Activated CD4-positive, alpha-beta T cell treated with anti-CD3 and anti-CD28 coated beads, Interleukin-2, amount 10 ng/mL, durations not matched to agents 7 days and 5 days (primary cell): ENCODE measurements at regions not wholly inside any gene's neighbourhood (a gene's known extent, or its start where the extent isn't known, plus 50 kb on each side); places are given as distances from the start of the nearest gene placed in this dataset.
A peak's percentile ranks its signal among the peaks of the same experiment; 100 is the strongest.

ENCODE experiments used
- CTCF ChIA-PET: fragments of 350-600 bp; sonication (Branson Sonifier 250); formaldehyde crosslinking; loops from one replicate; lab custom pipeline; 2021; ENCODE audit warnings: antibody characterized with exemption; lab: Charles Lee
- POLR2A ChIA-PET: fragments of 350-600 bp; sonication (Branson Sonifier 250); formaldehyde crosslinking; loops from one replicate; lab custom pipeline; 2021; ENCODE audit warnings: antibody characterized with exemption; lab: Charles Lee
- DNase-seq: peaks from one replicate; pipeline ENCODE4 v3.0.0-alpha.2; 2020
- H3K27ac Mint-ChIP-seq: one replicate; pipeline ENCODE4 v1.8.0; 2021; ENCODE audit warnings: mild to moderate bottlenecking, moderate library complexity, mixed read lengths
- H3K27me3 Mint-ChIP-seq: one replicate; pipeline ENCODE4 v1.8.0; 2021; ENCODE audit warnings: mixed read lengths
- H3K36me3 Mint-ChIP-seq: one replicate; pipeline ENCODE4 v1.8.0; 2021; ENCODE audit warnings: low read depth, mixed read lengths
- H3K4me1 Mint-ChIP-seq: one replicate; pipeline ENCODE4 v1.8.0; 2021; ENCODE audit warnings: mixed read lengths
- H3K4me3 Mint-ChIP-seq: one replicate; pipeline ENCODE4 v1.8.0; 2021; ENCODE audit warnings: mild to moderate bottlenecking, moderate library complexity, mixed read lengths
- H3K9me3 Mint-ChIP-seq: one replicate; pipeline ENCODE4 v1.8.0; 2021; ENCODE audit warnings: mixed read lengths

GRCh38 chr2:176443946-176444345 is 174.7 kb downstream of the MTX2 start:
- H3K36me3 Mint-ChIP-seq = no peaks in the 10 kb centered on the region
- no peak for DNase-seq
- H3K27ac Mint-ChIP-seq = no peak overlapping the region
- no peaks in the 10 kb centered on the region for H3K9me3 Mint-ChIP-seq
- no peaks in the 10 kb centered on the region for H3K4me1 Mint-ChIP-seq
- no peak overlapping the region for H3K4me3 Mint-ChIP-seq
- H3K27me3 Mint-ChIP-seq = peaks cover 3% of the 10 kb centered on the region
- ChIA-PET POLR2A (no interaction called here), CTCF (interaction anchor here (0.6 to 3.3 kb wide), 3 partner anchors 11 to 149 kb away, joined by 3 to 12 read pairs (median 3); no protein-coding TSS in a partner anchor)

DNA sequence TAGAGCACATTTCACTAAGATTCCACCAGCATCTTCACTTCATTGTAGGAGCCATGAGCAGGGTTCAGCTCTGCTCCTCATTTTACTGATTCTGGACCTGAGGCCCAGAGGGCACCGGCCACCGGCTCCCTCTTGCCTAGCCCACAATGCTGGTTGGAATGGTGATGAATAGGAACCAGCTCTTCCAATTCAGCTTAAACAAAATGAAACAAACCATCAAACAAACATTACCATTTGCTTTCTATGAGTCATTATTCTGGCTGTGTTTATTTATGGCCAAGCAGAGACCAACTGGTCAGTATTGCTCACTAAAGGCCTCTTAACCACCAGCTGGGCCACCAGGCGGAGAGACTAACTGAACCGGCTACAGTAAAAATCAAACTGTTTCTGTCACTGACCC is 176.7 kb downstream of the MTX2 start:
- no peak for DNase-seq
- ChIA-PET CTCF (interaction anchor here (1.5 kb wide), 1 partner anchor 306 kb away, joined by 4 read pairs; no protein-coding TSS in a partner anchor), POLR2A (no interaction called here)
- Mint-ChIP-seq H3K9me3 (no peaks in the 10 kb centered on the region), H3K4me1 (no peaks in the 10 kb centered on the region), H3K36me3 (no peaks in the 10 kb centered on the region), H3K4me3 (no peak overlapping the region), H3K27ac (no peak overlapping the region), H3K27me3 (peaks cover 3% of the 10 kb centered on the region)

- no peak overlapping the region for H3K4me3 Mint-ChIP-seq
- no peak overlapping the region for H3K27ac Mint-ChIP-seq
- H3K27me3 Mint-ChIP-seq = peaks cover 3% of the 10 kb centered on the region
- DNase-seq = no peak
- H3K4me1 Mint-ChIP-seq = no peaks in the 10 kb centered on the region
- POLR2A ChIA-PET = no interaction called here
- no peaks in the 10 kb centered on the region for H3K36me3 Mint-ChIP-seq
- H3K9me3 Mint-ChIP-seq = no peaks in the 10 kb centered on the region
- CTCF ChIA-PET = interaction anchor here (1.5 kb wide), 1 partner anchor 306 kb away, joined by 4 read pairs; no protein-coding TSS in a partner anchor
Measured at GRCh38 chr2:176446718-176447414, 177.6 kb downstream of the MTX2 start.

DNA sequence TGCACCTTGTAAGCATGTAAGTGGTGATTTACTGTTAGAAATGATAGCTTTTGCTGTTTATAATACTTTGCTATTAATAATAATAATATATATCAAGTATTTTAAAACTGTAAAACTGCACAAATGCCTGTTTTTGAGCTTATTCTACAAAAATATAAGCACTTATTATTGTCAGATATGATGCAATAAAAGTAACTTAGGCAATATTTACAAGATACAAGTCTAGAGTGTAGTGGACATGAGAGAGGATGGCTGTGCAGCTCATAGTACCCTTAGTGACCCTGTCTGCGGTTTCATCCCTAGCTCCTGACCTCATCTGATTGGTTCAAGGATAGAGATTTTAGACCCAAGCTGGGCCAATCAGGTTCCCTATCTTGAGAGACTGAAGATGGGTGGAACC is 178.4 kb downstream of the MTX2 start:
- no peak for DNase-seq
- H3K27me3 Mint-ChIP-seq = no peaks in the 10 kb centered on the region
- ChIA-PET POLR2A (no interaction called here), CTCF (interaction anchor here (0.9 kb wide), 1 partner anchor 26 kb away, joined by 3 read pairs; no protein-coding TSS in a partner anchor)
- no peak overlapping the region for H3K4me3 Mint-ChIP-seq
- no peaks in the 10 kb centered on the region for H3K4me1 Mint-ChIP-seq
- H3K27ac Mint-ChIP-seq = no peak overlapping the region
- H3K36me3 Mint-ChIP-seq = no peaks in the 10 kb centered on the region
- H3K9me3 Mint-ChIP-seq = no peaks in the 10 kb centered on the region

DNA sequence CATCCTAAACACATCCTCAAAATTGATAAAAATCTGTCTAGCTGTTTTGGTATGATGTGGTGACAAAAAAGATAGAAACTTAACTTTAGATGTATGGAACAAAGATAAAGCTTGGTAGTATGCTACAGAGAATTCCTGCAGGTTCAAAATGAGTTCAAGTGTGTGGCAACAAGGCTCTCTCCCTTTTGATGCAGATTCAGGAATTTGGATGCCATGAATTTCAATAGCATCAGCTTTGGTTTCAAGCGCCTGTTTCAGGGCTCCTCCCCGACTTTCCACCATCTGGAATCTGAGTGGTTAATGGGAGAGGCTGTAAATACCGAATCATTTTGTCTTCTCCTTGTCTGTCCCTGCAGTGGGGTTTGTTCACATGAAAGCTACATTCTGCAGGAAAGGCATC is 180.6 kb downstream of the MTX2 start:
- no peak for DNase-seq
- no peaks in the 10 kb centered on the region for H3K36me3 Mint-ChIP-seq
- no peaks in the 10 kb centered on the region for H3K4me1 Mint-ChIP-seq
- H3K27ac Mint-ChIP-seq = no peak overlapping the region
- no peak overlapping the region for H3K4me3 Mint-ChIP-seq
- H3K27me3 Mint-ChIP-seq = peaks cover 6% of the 10 kb centered on the region
- ChIA-PET CTCF (interaction anchor here (1.5 kb wide), 1 partner anchor 105 kb away, joined by 4 read pairs; no protein-coding TSS in a partner anchor), POLR2A (no interaction called here)
- H3K9me3 Mint-ChIP-seq = no peaks in the 10 kb centered on the region

DNA sequence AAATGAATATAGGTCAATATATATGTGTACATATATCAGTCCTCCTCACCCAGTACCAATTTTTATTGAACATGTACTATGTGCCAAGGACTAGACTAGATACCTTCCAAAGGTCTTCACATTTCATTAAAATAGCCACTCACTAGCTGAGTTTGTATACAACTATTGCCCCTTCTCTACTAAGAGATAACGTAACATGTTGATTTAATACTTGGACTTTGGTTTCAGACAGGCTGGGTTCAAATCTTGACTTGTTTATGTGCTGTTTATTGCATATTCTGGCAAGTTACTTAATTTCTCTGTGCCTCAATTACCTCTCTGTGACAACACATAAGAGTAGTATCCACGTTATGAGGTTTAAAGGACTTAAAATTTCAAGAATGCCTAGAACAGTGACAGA is 184.5 kb downstream of the MTX2 start:
- ChIA-PET POLR2A (no interaction called here), CTCF (interaction anchor here (1.4 to 1.6 kb wide), 2 partner anchors 42 to 313 kb away, joined by 5 read pairs; no protein-coding TSS in a partner anchor)
- no peak for DNase-seq
- Mint-ChIP-seq H3K27me3 (peaks cover 20% of the 10 kb centered on the region), H3K27ac (no peak overlapping the region), H3K36me3 (no peaks in the 10 kb centered on the region), H3K9me3 (no peaks in the 10 kb centered on the region), H3K4me1 (no peaks in the 10 kb centered on the region), H3K4me3 (no peak overlapping the region)

GRCh38 chr2:176454893-176455815 is 185.9 kb downstream of the MTX2 start:
- ChIA-PET CTCF (interaction anchor here (0.7 to 2.7 kb wide), 16 partner anchors 10 to 328 kb away, joined by 3 to 18 read pairs (median 4); no protein-coding TSS in a partner anchor), POLR2A (no interaction called here)
- Mint-ChIP-seq H3K27ac (no peak overlapping the region), H3K27me3 (peaks cover 32% of the 10 kb centered on the region), H3K4me1 (no peaks in the 10 kb centered on the region), H3K4me3 (no peak overlapping the region), H3K36me3 (no peaks in the 10 kb centered on the region), H3K9me3 (no peaks in the 10 kb centered on the region)
- peak; percentile 82 for DNase-seq

- DNase-seq = no peak
- POLR2A ChIA-PET = no interaction called here
- Mint-ChIP-seq H3K4me3 (no peak overlapping the region), H3K9me3 (no peaks in the 10 kb centered on the region), H3K27me3 (peaks cover 35% of the 10 kb centered on the region), H3K27ac (no peak overlapping the region), H3K36me3 (no peaks in the 10 kb centered on the region), H3K4me1 (no peaks in the 10 kb centered on the region)
- CTCF ChIA-PET = interaction anchor here (0.7 to 2.7 kb wide), 8 partner anchors 9 to 329 kb away, joined by 3 to 18 read pairs (median 4); no protein-coding TSS in a partner anchor
Measured at GRCh38 chr2:176455816-176456291, 186.6 kb downstream of the MTX2 start.

DNA sequence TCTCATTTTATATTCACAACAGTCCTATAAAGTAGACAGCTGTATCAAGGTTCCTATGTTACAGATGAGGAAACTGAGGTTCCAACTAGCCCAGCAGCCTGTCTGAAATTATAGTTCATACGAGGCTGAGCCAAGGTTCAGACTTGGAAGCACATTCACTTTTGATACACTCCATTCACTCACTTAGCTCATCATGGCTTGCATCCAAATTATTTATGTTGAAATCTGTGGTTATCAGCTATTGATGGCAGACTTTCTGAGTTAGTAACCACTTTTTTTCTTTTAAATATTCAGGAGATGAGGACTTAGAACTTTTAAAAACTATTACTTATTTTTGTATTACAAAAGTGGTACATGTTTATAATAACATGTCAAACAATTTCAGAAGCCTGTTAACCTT is 188.2 kb downstream of the MTX2 start:
- ChIA-PET CTCF (no interaction called here), POLR2A (no interaction called here)
- Mint-ChIP-seq H3K27ac (no peak overlapping the region), H3K9me3 (no peaks in the 10 kb centered on the region), H3K36me3 (no peaks in the 10 kb centered on the region), H3K27me3 (peaks cover 45% of the 10 kb centered on the region), H3K4me3 (no peak overlapping the region), H3K4me1 (no peaks in the 10 kb centered on the region)
- no peak for DNase-seq

DNA sequence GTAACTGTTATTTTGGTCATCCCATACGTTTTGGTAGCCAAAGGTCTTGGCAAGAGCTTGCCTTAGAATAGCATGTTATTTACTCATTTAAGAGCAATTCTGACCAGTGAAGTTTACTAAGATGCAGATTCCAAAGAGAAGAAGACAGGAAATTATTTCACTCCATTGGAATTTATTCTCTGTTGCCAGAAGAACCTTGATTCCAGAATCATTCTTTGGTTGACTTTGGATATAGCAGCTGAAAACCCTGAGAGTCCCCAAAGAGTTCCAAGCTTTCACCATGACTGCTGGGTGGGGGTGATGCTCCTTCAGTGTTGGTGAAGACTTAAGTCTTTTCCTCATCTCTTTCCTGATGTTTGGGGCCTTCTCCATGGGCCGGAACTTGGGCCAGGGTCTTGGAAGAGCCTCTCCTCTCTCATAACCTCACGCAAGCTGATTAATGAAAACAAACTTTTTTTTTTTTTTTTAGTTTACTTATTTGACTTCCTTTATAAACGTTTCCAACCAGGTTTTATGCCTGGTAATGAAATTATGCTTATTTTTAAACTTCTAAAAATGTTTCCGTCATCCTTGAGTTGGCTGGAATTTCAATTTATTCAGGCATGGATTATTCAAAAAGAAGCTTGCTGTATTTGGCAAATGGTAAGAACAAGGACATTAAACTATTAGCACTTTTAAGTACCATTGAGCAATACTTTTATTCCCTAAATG is 192.0 kb downstream of the MTX2 start:
- H3K27me3 Mint-ChIP-seq = peaks cover 63% of the 10 kb centered on the region
- no peak overlapping the region for H3K4me3 Mint-ChIP-seq
- no peak for DNase-seq
- H3K4me1 Mint-ChIP-seq = no peaks in the 10 kb centered on the region
- CTCF ChIA-PET = interaction anchor here (0.6 kb wide), 1 partner anchor 18 kb away, joined by 3 read pairs; no protein-coding TSS in a partner anchor
- no peak overlapping the region for H3K27ac Mint-ChIP-seq
- POLR2A ChIA-PET = no interaction called here
- H3K9me3 Mint-ChIP-seq = no peaks in the 10 kb centered on the region
- no peaks in the 10 kb centered on the region for H3K36me3 Mint-ChIP-seq

DNA sequence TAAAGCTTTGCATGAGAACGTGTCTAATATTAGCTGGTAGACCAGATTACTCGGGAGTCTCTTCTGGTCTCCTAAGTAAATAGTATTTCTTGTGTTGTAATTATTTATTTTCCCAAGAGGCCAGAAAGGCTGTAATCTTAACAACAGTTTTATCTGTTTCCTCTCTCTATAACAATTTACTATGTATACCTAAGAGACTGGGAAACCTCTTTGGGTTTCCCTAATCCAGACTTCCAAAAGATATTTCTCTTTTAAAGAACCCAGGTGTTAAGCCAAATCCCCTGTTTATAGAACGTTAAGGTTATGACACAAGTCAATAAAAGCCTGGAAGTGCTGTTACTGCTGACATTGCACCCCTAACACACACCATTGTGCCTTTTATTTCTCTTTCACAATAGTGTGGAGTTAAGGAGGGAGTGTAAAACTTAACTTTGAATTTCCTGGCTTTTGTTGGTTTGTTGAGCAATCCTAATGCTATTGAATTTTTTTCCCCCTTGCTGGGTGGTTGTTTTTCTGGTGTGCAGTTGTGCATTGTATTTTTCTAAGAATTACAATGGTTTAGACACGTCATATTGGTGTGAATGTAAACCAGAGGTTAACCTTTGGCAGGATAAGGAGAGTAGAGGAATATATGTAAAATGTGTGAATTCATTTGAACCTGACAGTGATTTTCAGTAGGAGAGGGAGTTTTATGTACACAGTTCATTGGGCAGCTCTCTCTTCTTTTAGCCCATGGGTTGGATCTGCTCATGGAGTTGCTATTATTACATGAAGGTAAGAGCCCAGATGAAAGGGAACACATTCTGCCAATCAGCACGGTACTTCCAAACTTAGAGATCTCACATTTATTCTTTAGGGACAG is 192.8 kb downstream of the MTX2 start:
- Mint-ChIP-seq H3K36me3 (no peaks in the 10 kb centered on the region), H3K4me3 (no peak overlapping the region), H3K27me3 (peaks cover 66% of the 10 kb centered on the region), H3K27ac (no peak overlapping the region), H3K4me1 (no peaks in the 10 kb centered on the region), H3K9me3 (no peaks in the 10 kb centered on the region)
- POLR2A ChIA-PET = no interaction called here
- CTCF ChIA-PET = interaction anchor here (0.6 kb wide), 2 partner anchors 18 to 98 kb away, joined by 3 read pairs; no protein-coding TSS in a partner anchor
- no peak for DNase-seq
